Small intestine (tissue), 7 donors: ENCODE measurements at regions not wholly inside any gene's neighbourhood (a gene's known extent, or its start where the extent isn't known, plus 50 kb on each side); places are given as distances from the start of the nearest gene placed in this dataset.

Experiments used
- DNase-seq, 2 donors: peaks; one replicate each; pipeline versions ENCODE4 v3.0.0 to v3.0.0-alpha.2; 2013
- FAIRE-seq: peaks from 2 replicates; lab custom pipeline; 2012; peaks lifted over from hg19 to GRCh38; lab: Jason Lieb, UNC
- H3K27ac ChIP-seq, 3 donors: one replicate each; pipeline ENCODE4 v1.5.1; 2013; ENCODE audit warnings: low read length in 2 of 3, mild to moderate bottlenecking in 2 of 3, control low read depth in 1 of 3, inconsistent platforms in 1 of 3, low read depth in 1 of 3, moderate library complexity in 1 of 3
- H3K27me3 ChIP-seq, 3 donors: one replicate each; pipeline ENCODE4 v1.6.1; 2013; ENCODE audit warnings: low read length in 3 of 3, inconsistent platforms in 1 of 3; ENCODE audit not compliant: control insufficient read depth in 3 of 3, insufficient read depth in 3 of 3
- H3K36me3 ChIP-seq, 3 donors: one replicate each; pipeline ENCODE4 v1.6.1; 2013; ENCODE audit warnings: low read length in 3 of 3, inconsistent platforms in 1 of 3, low read depth in 1 of 3, mild to moderate bottlenecking in 1 of 3, moderate library complexity in 1 of 3; ENCODE audit not compliant: control insufficient read depth in 3 of 3, insufficient read depth in 2 of 3
- H3K4me1 ChIP-seq, 3 donors: one replicate each; pipeline ENCODE4 v1.6.1; 2013; ENCODE audit warnings: low read length in 2 of 3, inconsistent platforms in 1 of 3, low read depth in 1 of 3, mild to moderate bottlenecking in 1 of 3, moderate library complexity in 1 of 3; ENCODE audit not compliant: control insufficient read depth in 3 of 3, insufficient read depth in 2 of 3
- H3K4me3 ChIP-seq, 3 donors: one replicate each; pipeline ENCODE4 v1.5.1; 2013; ENCODE audit warnings: low read length in 3 of 3, control low read depth in 1 of 3, inconsistent platforms in 1 of 3, low read depth in 1 of 3, mild to moderate bottlenecking in 1 of 3, moderate library complexity in 1 of 3
- H3K9me3 ChIP-seq, 2 donors: one replicate each; pipeline ENCODE4 v1.6.1; 2013; ENCODE audit warnings: low read depth in 1 of 2, low read length in 1 of 2; ENCODE audit not compliant: control insufficient read depth in 2 of 2, insufficient read depth in 1 of 2
- WGBS, 3 donors: extraction: QIAGEN DNeasy Blood & Tissue Kit; methylation state at CpG; one replicate each; pipeline ENCODE4 v1.1.7; 2013; 5-methylcytosine and 5-hydroxymethylcytosine counted together
- donor health status: healthy with polysubstance abuse.
- donor health status: control.
- donor health status: control.
- donor health status: Bipolar disorder and iron deficiency.
- donor health status: healthy.

GRCh38 chr3:159629329-159630084, 359.1 kb upstream of the IL12A start:
- DNase-seq (no peak), FAIRE-seq (no peak)
- H3K4me1 ChIP-seq = no peaks in the 10 kb centered on the region
- no peaks in the 10 kb centered on the region for H3K9me3 ChIP-seq
- H3K27ac ChIP-seq = no peak overlapping the region
- H3K27me3 ChIP-seq = no peaks in the 10 kb centered on the region
- H3K36me3 ChIP-seq = no peaks in the 10 kb centered on the region
- 86 to 97% (median 87%) methylated on average over 1 of the region's 1 CpG for WGBS, 3 donors
- no peak overlapping the region for H3K4me3 ChIP-seq

- H3K27me3 ChIP-seq = no peaks in the 10 kb centered on the region
- no peaks in the 10 kb centered on the region for H3K4me1 ChIP-seq
- no peak for FAIRE-seq
- H3K27ac ChIP-seq = no peak overlapping the region
- no peaks in the 10 kb centered on the region for H3K9me3 ChIP-seq
- WGBS, 3 donors = 87 to 95% (median 88%) methylated on average over 1 of the region's 1 CpG
- no peak for DNase-seq
- no peak overlapping the region for H3K4me3 ChIP-seq
- no peaks in the 10 kb centered on the region for H3K36me3 ChIP-seq
Observed at GRCh38 chr3:159631226-159631625, 357.4 kb upstream of the IL12A start.

- Histone ChIP-seq H3K4me1 (no peaks in the 10 kb centered on the region), H3K27ac (no peak overlapping the region), H3K36me3 (no peaks in the 10 kb centered on the region), H3K4me3 (no peak overlapping the region), H3K9me3 (no peaks in the 10 kb centered on the region), H3K27me3 (no peaks in the 10 kb centered on the region)
- no peak for FAIRE-seq
- 74 to 87% (median 78%) methylated on average over 7 of the region's 7 CpGs for WGBS, 3 donors
- no peak for DNase-seq
Observed at GRCh38 chr3:159632128-159632527, 356.5 kb upstream of the IL12A start.

- H3K9me3 ChIP-seq = no peaks in the 10 kb centered on the region
- no peak for FAIRE-seq
Observed at GRCh38 chr3:159632851-159633250, 355.8 kb upstream of the IL12A start.

GRCh38 chr3:159634483-159634882, 354.2 kb upstream of the IL12A start:
- DNase-seq = no peak
- no peaks in the 10 kb centered on the region for H3K4me1 ChIP-seq
- no peaks in the 10 kb centered on the region for H3K27me3 ChIP-seq
- 54 to 67% (median 59%) methylated on average over 4 of the region's 4 CpGs for WGBS, 3 donors
- H3K27ac ChIP-seq = no peak overlapping the region
- no peak for FAIRE-seq
- H3K9me3 ChIP-seq = no peaks in the 10 kb centered on the region
- no peak overlapping the region for H3K4me3 ChIP-seq
- no peaks in the 10 kb centered on the region for H3K36me3 ChIP-seq

More at GRCh38 chr3:159632851-159633250, 355.8 kb upstream of the IL12A start:
- Histone ChIP-seq H3K4me3 (no peak overlapping the region), H3K36me3 (no peaks in the 10 kb centered on the region), H3K27ac (no peak overlapping the region), H3K4me1 (no peaks in the 10 kb centered on the region), H3K27me3 (no peaks in the 10 kb centered on the region)
- no peak for DNase-seq

GRCh38 chr3:159635047-159635641, 353.5 kb upstream of the IL12A start:
- Histone ChIP-seq H3K27me3 (no peaks in the 10 kb centered on the region), H3K4me3 (no peak overlapping the region), H3K9me3 (no peaks in the 10 kb centered on the region), H3K36me3 (no peaks in the 10 kb centered on the region), H3K27ac (no peak overlapping the region), H3K4me1 (no peaks in the 10 kb centered on the region)
- FAIRE-seq (no peak), DNase-seq (peak in 1 of 2 donors; percentile 21)
- 49 to 73% (median 60%) methylated on average over 3 of the region's 3 CpGs for WGBS, 3 donors

- Histone ChIP-seq H3K4me3 (no peak overlapping the region), H3K27ac (no peak overlapping the region), H3K4me1 (no peaks in the 10 kb centered on the region), H3K9me3 (no peaks in the 10 kb centered on the region), H3K27me3 (no peaks in the 10 kb centered on the region), H3K36me3 (no peaks in the 10 kb centered on the region)
- FAIRE-seq (no peak), DNase-seq (no peak)
- 51 to 73% (median 53%) methylated on average over 2 of the region's 2 CpGs for WGBS, 3 donors
Observed at GRCh38 chr3:159637883-159638542, 350.6 kb upstream of the IL12A start.

GRCh38 chr3:159640225-159640624, 348.4 kb upstream of the IL12A start:
- H3K27ac ChIP-seq = no peak overlapping the region
- no peak overlapping the region for H3K4me3 ChIP-seq
- no peaks in the 10 kb centered on the region for H3K4me1 ChIP-seq
- no peaks in the 10 kb centered on the region for H3K27me3 ChIP-seq
- no peaks in the 10 kb centered on the region for H3K36me3 ChIP-seq
- H3K9me3 ChIP-seq = no peaks in the 10 kb centered on the region
- WGBS, 3 donors = 72 to 89% (median 85%) methylated on average over 4 of the region's 4 CpGs
- DNase-seq = no peak
- no peak for FAIRE-seq
